Suppressor macrophage treated with lipopolysaccharide for 4 hours (primary cell): ENCODE measurements at regions not wholly inside any gene's neighbourhood (a gene's known extent, or its start where the extent isn't known, plus 50 kb on each side); places are given as distances from the start of the nearest gene placed in this dataset.
"Not testable (repeated sequence)": the region's sequence is repeated elsewhere in the genome, so short reads cannot be mapped to it uniquely, and the experiment has no call there.

ENCODE experiments used
- DNase-seq: peaks from one replicate; pipeline ENCODE4 v3.0.0-alpha.2; 2020

- not testable (repeated sequence) for DNase-seq
Measured at GRCh38 chr17:20683651-20684229, 104.2 kb downstream of the CDRT15L2 start.

- not testable (repeated sequence) for DNase-seq
Measured at GRCh38 chr17:20684975-20685374, 105.5 kb downstream of the CDRT15L2 start.

- DNase-seq, result not testable (repeated sequence)
Measured at GRCh38 chr17:20687584-20687983, 108.1 kb downstream of the CDRT15L2 start.

- DNase-seq, result not testable (repeated sequence)
Measured at GRCh38 chr17:20689170-20689749, 109.7 kb downstream of the CDRT15L2 start.

GRCh38 chr17:20692706-20693105 is 113.2 kb downstream of the CDRT15L2 start:
- not testable (repeated sequence) for DNase-seq

- DNase-seq, result not testable (repeated sequence)
Measured at GRCh38 chr17:20695871-20696270, 116.3 kb downstream of the CDRT15L2 start.

- peak; percentile 39 for DNase-seq
Measured at GRCh38 chr17:20698463-20699206, 119.1 kb downstream of the CDRT15L2 start.

GRCh38 chr17:20700528-20700927 is 121.0 kb downstream of the CDRT15L2 start:
- DNase-seq, result not testable (repeated sequence)

GRCh38 chr17:20701366-20701765 is 121.8 kb downstream of the CDRT15L2 start:
- DNase-seq, result not testable (repeated sequence)

- no peak for DNase-seq
Measured at GRCh38 chr17:20702692-20703091, 123.2 kb downstream of the CDRT15L2 start.

- no peak for DNase-seq
Measured at GRCh38 chr17:20703781-20704180, 124.3 kb downstream of the CDRT15L2 start.

GRCh38 chr17:20705186-20705585 is 125.7 kb downstream of the CDRT15L2 start:
- not testable (repeated sequence) for DNase-seq

GRCh38 chr17:20706751-20707373 is 127.3 kb downstream of the CDRT15L2 start:
- no peak for DNase-seq

GRCh38 chr17:20708821-20709220 is 129.3 kb downstream of the CDRT15L2 start:
- not testable (repeated sequence) for DNase-seq

- not testable (repeated sequence) for DNase-seq
Measured at GRCh38 chr17:20716481-20716880, 137.0 kb downstream of the CDRT15L2 start.

GRCh38 chr17:20721171-20721570 is 141.6 kb downstream of the CDRT15L2 start:
- no peak for DNase-seq

- DNase-seq, result not testable (repeated sequence)
Measured at GRCh38 chr17:20724391-20724790, 144.9 kb downstream of the CDRT15L2 start.

GRCh38 chr17:20727201-20727600 is 147.7 kb downstream of the CDRT15L2 start:
- not testable (repeated sequence) for DNase-seq

- no peak for DNase-seq
Measured at GRCh38 chr17:20728181-20728580, 148.7 kb downstream of the CDRT15L2 start.

GRCh38 chr17:20731131-20731530 is 151.6 kb downstream of the CDRT15L2 start:
- DNase-seq, result not testable (repeated sequence)

- DNase-seq, result no peak
Measured at GRCh38 chr17:20733923-20734322, 154.4 kb downstream of the CDRT15L2 start.

- DNase-seq, result no peak
Measured at GRCh38 chr17:20735796-20736195, 156.3 kb downstream of the CDRT15L2 start.

GRCh38 chr17:20737636-20738035 is 158.1 kb downstream of the CDRT15L2 start:
- DNase-seq, result not testable (repeated sequence)
